OCI-LY1 (cell line): ENCODE measurements at regions not wholly inside any gene's neighbourhood (a gene's known extent, or its start where the extent isn't known, plus 50 kb on each side); places are given as distances from the start of the nearest gene placed in this dataset.

Source experiments
- H2AFZ ChIP-seq: fragments of 200-600 bp; sonication (generic), shearing (Covaris generic); 2 replicates; pipeline ENCODE4 v1.6.0; 2014; ENCODE audit warnings: antibody characterized with exemption, mild to moderate bottlenecking, low read length
- H3F3A ChIP-seq: fragments of 200-600 bp; sonication (generic), shearing (Covaris generic); 2 replicates; pipeline ENCODE4 v1.6.0; 2014; ENCODE audit warnings: mild to moderate bottlenecking, antibody characterized with exemption, low read length, moderate library complexity; ENCODE audit not compliant: insufficient read depth
- H3K27ac ChIP-seq: fragments of 200-600 bp; sonication (generic); 2 replicates; pipeline ENCODE4 v1.5.1; 2014; ENCODE audit warnings: low read length, mixed run types, mild to moderate bottlenecking, low read depth; ENCODE audit not compliant: poor library complexity, severe bottlenecking
- H3K27me3 ChIP-seq: fragments of 200-600 bp; sonication (generic); 2 replicates; pipeline ENCODE4 v1.6.0; 2014; ENCODE audit warnings: antibody characterized with exemption, mild to moderate bottlenecking, low read length, moderate library complexity; ENCODE audit not compliant: insufficient read depth
- H3K36me3 ChIP-seq: fragments of 200-600 bp; sonication (generic); 2 replicates; pipeline ENCODE4 v1.6.1; 2014; ENCODE audit warnings: mild to moderate bottlenecking, antibody characterized with exemption, low read length, moderate library complexity, mixed read lengths; ENCODE audit not compliant: insufficient read depth
- H3K4me1 ChIP-seq: fragments of 200-600 bp; sonication (generic); 2 replicates; pipeline ENCODE4 v1.5.1; 2014; ENCODE audit warnings: mild to moderate bottlenecking, low read length, moderate library complexity; ENCODE audit not compliant: insufficient read depth, severe bottlenecking
- H3K4me2 ChIP-seq: fragments of 200-600 bp; sonication (generic), shearing (Covaris generic); 2 replicates; pipeline ENCODE4 v1.6.1; 2014; ENCODE audit warnings: low read length
- H3K4me3 ChIP-seq: fragments of 200-600 bp; sonication (generic); 2 replicates; pipeline ENCODE4 v1.5.1; 2014; ENCODE audit warnings: low read length, low read depth, mild to moderate bottlenecking, mixed read lengths; ENCODE audit not compliant: poor library complexity, severe bottlenecking
- H3K79me2 ChIP-seq: fragments of 200-600 bp; shearing (Covaris generic); 2 replicates; pipeline ENCODE4 v1.6.1; 2016; ENCODE audit warnings: mixed run types, low read length, mixed read lengths; ENCODE audit not compliant: insufficient read depth
- H3K9ac ChIP-seq: fragments of 200-600 bp; sonication (generic), shearing (Covaris generic); 2 replicates; pipeline ENCODE4 v1.6.1; 2014; ENCODE audit warnings: mild to moderate bottlenecking, low read length, mixed read lengths
- H3K9me2 ChIP-seq: fragments of 200-600 bp; sonication (generic), shearing (Covaris generic); 2 replicates; pipeline ENCODE4 v1.6.1; 2014; ENCODE audit warnings: low read depth, mild to moderate bottlenecking, low read length, mixed read lengths
- H3K9me3 ChIP-seq: fragments of 200-600 bp; shearing (Covaris generic); 2 replicates; pipeline ENCODE4 v1.6.1; 2014; ENCODE audit warnings: low read length, mixed read lengths
- H4K20me1 ChIP-seq: fragments of 200-600 bp; sonication (generic), shearing (Covaris generic); 2 replicates; pipeline ENCODE4 v1.6.0; 2016; ENCODE audit warnings: mild to moderate bottlenecking, low read length; ENCODE audit not compliant: insufficient read depth
- EZH2 ChIP-seq: fragments of 200-600 bp; sonication (generic), shearing (Covaris generic); IDR thresholded peaks from 2 replicates; pipeline ENCODE4 v1.8.0; 2017; ENCODE audit warnings: borderline replicate concordance, mixed run types, mild to moderate bottlenecking, antibody characterized with exemption, low read length, moderate library complexity, mixed read lengths
- TF ChIP-seq, protein P1 (sequence below): fragments of 200-600 bp; sonication (generic), shearing (Covaris generic); IDR thresholded peaks from 2 replicates; pipeline ENCODE4 v1.5.1; 2017; ENCODE audit warnings: mild to moderate bottlenecking, antibody characterized with exemption, low read length, moderate library complexity, mixed read lengths

DNA sequence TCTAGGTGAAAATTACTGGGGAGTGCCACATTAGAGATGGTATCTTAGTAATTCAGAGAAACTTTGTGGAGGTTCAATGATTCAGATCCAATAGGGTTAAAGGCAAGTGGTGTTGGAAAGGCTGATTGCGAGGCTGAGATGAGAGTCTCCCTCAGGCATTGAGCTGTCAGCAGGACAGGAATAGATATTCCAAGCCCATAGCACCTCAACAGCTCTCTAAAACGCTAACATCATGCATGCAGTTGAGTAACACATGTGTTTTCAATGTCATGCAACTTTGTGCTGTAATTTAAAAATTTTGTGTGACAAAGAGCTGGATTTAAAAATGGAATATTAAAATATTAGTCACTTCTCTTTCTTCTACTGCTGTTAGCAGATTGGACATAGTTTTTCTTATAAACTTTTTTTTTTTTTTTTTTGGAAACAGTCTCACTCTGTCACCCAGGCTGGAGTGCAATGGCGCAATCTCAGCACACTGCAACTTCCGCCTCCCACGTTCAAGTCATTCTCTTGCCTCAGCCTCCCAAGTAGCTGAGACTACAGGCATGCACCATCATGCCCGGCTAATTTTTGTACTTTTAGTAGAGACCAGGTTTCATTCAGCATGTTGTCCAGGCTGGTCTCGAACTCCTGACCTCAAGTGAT is 173.5 kb upstream of the C1QTNF7 start:
- Histone ChIP-seq H3K79me2 (no peaks in the 10 kb centered on the region), H3K9ac (no peak overlapping the region), H4K20me1 (no peaks in the 10 kb centered on the region), H3F3A (no peaks in the 10 kb centered on the region), H3K27me3 (no peaks in the 10 kb centered on the region), H3K4me1 (no peaks in the 10 kb centered on the region), H3K36me3 (no peaks in the 10 kb centered on the region), H3K4me2 (no peak overlapping the region), H3K4me3 (no peak overlapping the region), H3K9me2 (no peaks in the 10 kb centered on the region), H2AFZ (no peak overlapping the region), H3K9me3 (no peaks in the 10 kb centered on the region), H3K27ac (no peak overlapping the region)
- no peak for TF ChIP-seq EZH2
- TF ChIP-seq, protein P1, sequence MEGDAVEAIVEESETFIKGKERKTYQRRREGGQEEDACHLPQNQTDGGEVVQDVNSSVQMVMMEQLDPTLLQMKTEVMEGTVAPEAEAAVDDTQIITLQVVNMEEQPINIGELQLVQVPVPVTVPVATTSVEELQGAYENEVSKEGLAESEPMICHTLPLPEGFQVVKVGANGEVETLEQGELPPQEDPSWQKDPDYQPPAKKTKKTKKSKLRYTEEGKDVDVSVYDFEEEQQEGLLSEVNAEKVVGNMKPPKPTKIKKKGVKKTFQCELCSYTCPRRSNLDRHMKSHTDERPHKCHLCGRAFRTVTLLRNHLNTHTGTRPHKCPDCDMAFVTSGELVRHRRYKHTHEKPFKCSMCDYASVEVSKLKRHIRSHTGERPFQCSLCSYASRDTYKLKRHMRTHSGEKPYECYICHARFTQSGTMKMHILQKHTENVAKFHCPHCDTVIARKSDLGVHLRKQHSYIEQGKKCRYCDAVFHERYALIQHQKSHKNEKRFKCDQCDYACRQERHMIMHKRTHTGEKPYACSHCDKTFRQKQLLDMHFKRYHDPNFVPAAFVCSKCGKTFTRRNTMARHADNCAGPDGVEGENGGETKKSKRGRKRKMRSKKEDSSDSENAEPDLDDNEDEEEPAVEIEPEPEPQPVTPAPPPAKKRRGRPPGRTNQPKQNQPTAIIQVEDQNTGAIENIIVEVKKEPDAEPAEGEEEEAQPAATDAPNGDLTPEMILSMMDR, result no peak

- H3K4me1 ChIP-seq, result no peaks in the 10 kb centered on the region
- no peak overlapping the region for H3K9ac ChIP-seq
- H3K4me2 ChIP-seq, result no peak overlapping the region
- TF ChIP-seq EZH2, result no peak
- TF ChIP-seq, protein P1, result no peak
- no peaks in the 10 kb centered on the region for H3K36me3 ChIP-seq
- H2AFZ ChIP-seq, result no peak overlapping the region
- H3K4me3 ChIP-seq, result no peak overlapping the region
- H3K9me3 ChIP-seq, result no peaks in the 10 kb centered on the region
- no peaks in the 10 kb centered on the region for H3K79me2 ChIP-seq
- H3K27ac ChIP-seq, result no peak overlapping the region
- H3K27me3 ChIP-seq, result no peaks in the 10 kb centered on the region
- H3K9me2 ChIP-seq, result no peaks in the 10 kb centered on the region
- no peaks in the 10 kb centered on the region for H3F3A ChIP-seq
- H4K20me1 ChIP-seq, result no peaks in the 10 kb centered on the region
These were observed 172.3 kb upstream of the C1QTNF7 start for GRCh38 chr4:15255537-15255936.

GRCh38 chr4:15260758-15261157 is 167.1 kb upstream of the C1QTNF7 start:
- H3K36me3 ChIP-seq, result no peaks in the 10 kb centered on the region
- no peak overlapping the region for H3K4me3 ChIP-seq
- H3K27ac ChIP-seq, result no peak overlapping the region
- no peak overlapping the region for H3K9ac ChIP-seq
- H3K27me3 ChIP-seq, result no peaks in the 10 kb centered on the region
- H3K9me3 ChIP-seq, result no peaks in the 10 kb centered on the region
- H3F3A ChIP-seq, result no peaks in the 10 kb centered on the region
- no peaks in the 10 kb centered on the region for H3K79me2 ChIP-seq
- H3K9me2 ChIP-seq, result no peaks in the 10 kb centered on the region
- H2AFZ ChIP-seq, result no peak overlapping the region
- H4K20me1 ChIP-seq, result no peaks in the 10 kb centered on the region
- TF ChIP-seq, protein P1, result no peak
- no peak for TF ChIP-seq EZH2
- H3K4me2 ChIP-seq, result no peak overlapping the region
- no peaks in the 10 kb centered on the region for H3K4me1 ChIP-seq
